Fibroblast of pulmonary artery (primary cell): ENCODE measurements at regions not wholly inside any gene's neighbourhood (a gene's known extent, or its start where the extent isn't known, plus 50 kb on each side); places are given as distances from the start of the nearest gene placed in this dataset.
"Not testable (repeated sequence)": the region's sequence is repeated elsewhere in the genome, so short reads cannot be mapped to it uniquely, and the experiment has no call there.

Experiments used
- DNase-seq: peaks from one replicate; pipeline ENCODE4 v3.0.0-alpha.2; 2010; ENCODE audit warnings: low read depth
- H3K4me3 ChIP-seq: replicated peaks from 2 replicates; pipeline ENCODE4 v1.5.1; 2011; ENCODE audit warnings: low read depth, mild to moderate bottlenecking, control low read depth, low read length, moderate library complexity
- TF ChIP-seq, protein P1 (sequence below): IDR thresholded peaks from 2 replicates; pipeline ENCODE4 v1.5.1; 2011; ENCODE audit warnings: mild to moderate bottlenecking, control low read depth, low read length, inconsistent platforms; ENCODE audit errors: missing control alignments

DNA sequence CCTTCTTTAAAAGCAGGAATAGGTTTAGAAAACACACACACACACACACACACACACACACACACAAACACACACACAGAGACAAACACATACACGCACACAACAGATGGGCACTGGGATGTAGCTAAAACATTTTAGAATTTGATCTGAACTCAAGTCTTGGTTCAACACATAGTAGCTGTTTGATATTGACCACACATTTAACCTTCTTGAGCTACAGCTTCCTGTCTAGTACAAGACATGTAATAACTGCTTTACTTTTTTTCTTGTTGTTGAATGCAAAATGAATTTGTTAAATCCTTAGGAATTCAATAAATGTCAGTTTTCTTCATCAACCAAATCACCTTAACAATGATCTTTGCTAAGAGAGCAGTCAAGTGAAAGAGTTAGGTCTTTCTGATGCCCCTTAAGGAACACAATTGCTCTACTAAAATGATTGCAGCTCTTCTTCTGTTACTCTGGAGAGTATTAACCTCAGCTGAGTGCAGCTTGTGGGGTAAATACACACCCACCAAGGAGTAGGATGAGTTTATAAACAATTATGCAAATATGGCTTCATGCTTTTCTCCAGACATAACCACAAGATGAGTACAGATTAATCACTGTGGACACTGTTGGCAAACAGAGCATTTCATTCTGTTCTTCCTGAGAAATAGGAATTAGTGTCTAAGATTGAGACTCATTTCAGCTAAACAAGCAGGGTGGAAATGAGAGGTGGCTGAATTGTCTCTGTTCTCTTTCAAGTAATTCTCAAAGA lies 302.9 kb upstream of the PAPPA start:
- H3K4me3 ChIP-seq: no peak overlapping the region
- TF ChIP-seq, protein P1, sequence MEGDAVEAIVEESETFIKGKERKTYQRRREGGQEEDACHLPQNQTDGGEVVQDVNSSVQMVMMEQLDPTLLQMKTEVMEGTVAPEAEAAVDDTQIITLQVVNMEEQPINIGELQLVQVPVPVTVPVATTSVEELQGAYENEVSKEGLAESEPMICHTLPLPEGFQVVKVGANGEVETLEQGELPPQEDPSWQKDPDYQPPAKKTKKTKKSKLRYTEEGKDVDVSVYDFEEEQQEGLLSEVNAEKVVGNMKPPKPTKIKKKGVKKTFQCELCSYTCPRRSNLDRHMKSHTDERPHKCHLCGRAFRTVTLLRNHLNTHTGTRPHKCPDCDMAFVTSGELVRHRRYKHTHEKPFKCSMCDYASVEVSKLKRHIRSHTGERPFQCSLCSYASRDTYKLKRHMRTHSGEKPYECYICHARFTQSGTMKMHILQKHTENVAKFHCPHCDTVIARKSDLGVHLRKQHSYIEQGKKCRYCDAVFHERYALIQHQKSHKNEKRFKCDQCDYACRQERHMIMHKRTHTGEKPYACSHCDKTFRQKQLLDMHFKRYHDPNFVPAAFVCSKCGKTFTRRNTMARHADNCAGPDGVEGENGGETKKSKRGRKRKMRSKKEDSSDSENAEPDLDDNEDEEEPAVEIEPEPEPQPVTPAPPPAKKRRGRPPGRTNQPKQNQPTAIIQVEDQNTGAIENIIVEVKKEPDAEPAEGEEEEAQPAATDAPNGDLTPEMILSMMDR: no peak
- DNase-seq: peak; percentile 29

DNA sequence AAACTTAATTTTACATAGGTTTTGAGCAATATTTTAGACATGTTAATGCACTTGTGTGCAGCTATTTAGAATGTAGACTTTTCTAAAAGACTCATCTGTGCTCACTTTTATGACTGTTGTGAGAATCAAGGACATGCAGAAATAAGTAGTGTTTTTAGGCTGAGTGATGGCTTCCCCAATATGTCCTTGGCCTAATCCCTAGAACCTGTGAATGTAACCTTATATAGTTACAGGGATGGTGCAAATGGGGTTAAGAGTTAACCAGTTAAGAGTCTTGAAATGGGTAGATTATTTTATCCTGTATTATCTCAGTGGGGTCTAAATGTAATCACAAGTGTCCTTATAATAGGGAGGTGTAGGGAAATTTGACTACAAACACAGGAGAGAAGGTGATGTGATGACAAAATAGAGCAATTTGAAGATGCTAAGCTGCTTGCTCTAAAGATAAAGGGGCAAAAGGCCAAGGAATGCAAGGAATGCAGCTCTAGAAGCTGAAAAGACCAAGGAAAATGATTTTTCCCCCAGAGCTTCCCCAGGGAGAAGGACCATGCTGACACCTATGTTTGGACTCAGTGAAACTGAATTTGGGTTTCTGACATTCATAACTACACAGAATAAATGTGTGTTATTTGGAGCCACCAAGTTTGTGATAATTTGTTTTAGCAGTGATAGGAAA lies 298.0 kb upstream of the PAPPA start:
- no peak overlapping the region for H3K4me3 ChIP-seq
- DNase-seq: peak; percentile 13

DNA sequence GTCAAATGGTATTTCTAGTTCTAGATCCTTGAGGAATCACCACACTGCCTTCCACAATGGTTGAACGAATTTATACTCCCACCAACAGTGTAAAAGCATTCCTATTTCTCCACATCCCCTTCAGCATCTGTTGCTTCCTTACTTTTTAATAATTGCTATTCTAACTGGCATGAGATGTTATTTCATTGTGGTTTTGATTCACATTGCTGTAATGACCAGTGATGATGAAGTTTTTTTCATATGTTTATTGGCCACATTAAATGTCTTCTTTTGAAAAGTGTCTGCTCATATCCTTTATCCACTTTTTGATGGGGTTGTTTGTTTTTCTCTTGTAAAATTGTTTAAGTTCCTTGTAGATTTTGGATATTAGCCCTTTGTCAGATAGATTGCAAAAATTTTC lies 295.2 kb upstream of the PAPPA start:
- not testable (repeated sequence) for H3K4me3 ChIP-seq, DNase-seq

More for the DNA sequence above, 298.0 kb upstream of the PAPPA start:
- TF ChIP-seq, protein P1: no peak

DNA sequence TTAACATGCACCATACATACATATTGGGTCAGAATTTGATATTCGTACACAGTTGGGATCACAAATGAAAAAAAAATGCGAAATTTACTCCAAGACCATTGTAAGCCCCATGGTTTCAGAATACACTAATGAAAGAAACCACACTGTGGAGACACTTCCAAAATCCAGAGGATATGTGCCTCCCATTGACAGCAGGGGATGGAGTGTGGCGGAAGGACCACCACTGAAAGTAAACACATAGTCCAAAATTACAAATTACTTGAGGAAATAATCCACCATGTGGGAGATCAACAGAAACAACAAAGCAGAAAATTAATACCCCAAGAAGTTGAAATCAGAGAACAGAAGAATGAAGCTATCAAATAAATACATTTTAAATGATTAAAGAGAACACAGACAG lies 291.6 kb upstream of the PAPPA start:
- TF ChIP-seq, protein P1: no peak
- DNase-seq: no peak
- H3K4me3 ChIP-seq: no peak overlapping the region

DNA sequence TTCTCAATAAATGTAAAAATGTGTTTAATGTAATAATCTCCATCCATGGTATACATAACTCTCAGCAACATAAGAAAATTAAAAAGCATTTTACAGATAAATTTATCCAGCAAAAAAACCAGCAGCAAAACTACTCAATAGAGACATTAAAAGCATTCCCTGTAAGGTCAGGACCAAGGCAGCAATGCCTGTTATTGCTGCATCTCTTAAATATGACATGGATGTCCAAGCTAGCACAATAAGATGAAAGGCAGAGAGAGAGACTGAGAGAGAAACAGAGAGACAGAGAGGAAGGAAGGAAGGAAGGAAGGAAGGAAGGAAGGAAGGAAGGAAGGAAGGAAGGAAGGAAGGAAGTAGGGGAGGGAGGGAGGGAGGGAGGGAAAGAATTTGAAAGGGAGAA lies 289.0 kb upstream of the PAPPA start:
- DNase-seq: no peak
- TF ChIP-seq, protein P1: no peak
- H3K4me3 ChIP-seq: no peak overlapping the region

DNA sequence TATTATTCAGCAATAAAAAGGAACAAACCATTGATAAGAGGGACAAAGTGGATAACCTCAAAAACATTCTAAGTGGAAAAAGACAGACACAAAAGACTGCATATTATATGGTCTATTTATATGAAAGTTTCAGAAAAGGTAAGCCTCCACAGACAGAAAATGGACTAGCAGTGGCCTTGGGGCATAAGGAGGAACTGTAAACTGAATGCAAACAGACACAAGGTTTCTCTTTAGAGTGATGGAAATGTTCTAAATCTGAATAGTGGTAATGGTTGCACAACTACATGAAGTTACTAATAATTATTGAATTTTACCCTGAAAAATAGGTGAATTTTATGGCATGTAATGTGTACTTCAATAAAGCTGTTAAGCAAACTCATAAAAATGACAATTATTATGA lies 286.3 kb upstream of the PAPPA start:
- TF ChIP-seq, protein P1: no peak
- DNase-seq: no peak
- no peak overlapping the region for H3K4me3 ChIP-seq

DNA sequence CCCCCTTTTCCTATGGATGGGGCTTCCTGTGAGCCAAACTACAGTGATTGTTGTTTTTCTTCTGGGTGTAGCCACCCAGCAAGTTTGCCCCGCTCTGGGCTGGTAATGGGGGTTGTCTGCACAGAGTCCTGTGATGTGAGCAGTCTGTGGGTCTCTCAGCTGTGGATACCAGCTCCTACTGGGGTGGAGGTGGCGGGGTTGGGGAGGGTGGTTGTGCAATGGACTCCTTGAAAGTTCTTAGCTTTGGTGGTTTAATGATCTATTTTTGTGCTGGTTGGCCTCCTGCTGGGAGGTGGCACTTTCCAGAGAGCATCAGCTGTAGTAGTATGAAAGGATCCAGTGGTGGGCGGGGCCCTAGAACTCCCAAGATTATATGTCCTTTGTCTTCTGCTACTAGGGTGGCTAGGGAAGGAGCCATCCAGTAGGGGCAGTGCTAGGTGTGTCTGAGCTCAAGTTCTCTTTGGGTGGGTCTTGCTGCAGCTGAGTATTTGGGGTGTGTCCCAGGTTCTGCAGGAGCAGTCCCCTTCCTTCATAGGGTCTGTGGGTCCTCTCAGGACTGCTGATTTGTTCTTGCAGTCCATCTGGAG lies 275.6 kb upstream of the PAPPA start:
- no peak for DNase-seq
- TF ChIP-seq, protein P1: no peak
- no peak overlapping the region for H3K4me3 ChIP-seq
